ENCODE measurements at regions not wholly inside any gene's neighbourhood (a gene's known extent, or its start where the extent isn't known, plus 50 kb on each side); places are given as distances from the start of the nearest gene placed in this dataset.
"Not testable (repeated sequence)": the region's sequence is repeated elsewhere in the genome, so short reads cannot be mapped to it uniquely, and the experiment has no call there.

- no peak for DNase-seq
- Mint-ChIP-seq H3K27ac (no peak overlapping the region), H3K9me3 (no peaks in the 10 kb centered on the region), H3K36me3 (ENCODE audit: low read depth) (no peaks in the 10 kb centered on the region), H3K4me3 (no peak overlapping the region), H3K4me1 (peaks cover under 1% of the 10 kb centered on the region), H3K27me3 (no peaks in the 10 kb centered on the region)
- ChIA-PET CTCF (interaction anchor here (1.0 to 1.8 kb wide), 2 partner anchors 15 to 16 kb away, joined by 3 read pairs; no protein-coding TSS in a partner anchor), POLR2A (no interaction called here)
Observed at GRCh38 chr1:221868593-221869303, 126.9 kb upstream of the DUSP10 start.

- no peaks in the 10 kb centered on the region for H3K4me1 Mint-ChIP-seq
- H3K27me3 Mint-ChIP-seq: no peaks in the 10 kb centered on the region
- no peak for DNase-seq
- H3K9me3 Mint-ChIP-seq: no peaks in the 10 kb centered on the region
- H3K27ac Mint-ChIP-seq: no peak overlapping the region
- H3K4me3 Mint-ChIP-seq: no peak overlapping the region
- no peaks in the 10 kb centered on the region for H3K36me3 Mint-ChIP-seq (ENCODE audit: low read depth)
- ChIA-PET CTCF (interaction anchor here (1.8 kb wide), 1 partner anchor 15 kb away, joined by 3 read pairs; no protein-coding TSS in a partner anchor), POLR2A (no interaction called here)
Observed at GRCh38 chr1:221867003-221867402, 125.1 kb upstream of the DUSP10 start.

GRCh38 chr1:221865808-221866207 lies 123.9 kb upstream of the DUSP10 start:
- ChIA-PET CTCF (interaction anchor here (0.9 kb wide), 1 partner anchor 10 kb away, joined by 4 read pairs; no protein-coding TSS in a partner anchor), POLR2A (no interaction called here)
- Mint-ChIP-seq H3K4me1 (no peaks in the 10 kb centered on the region), H3K36me3 (ENCODE audit: low read depth) (no peaks in the 10 kb centered on the region), H3K27me3 (no peaks in the 10 kb centered on the region), H3K9me3 (no peaks in the 10 kb centered on the region), H3K27ac (no peak overlapping the region), H3K4me3 (no peak overlapping the region)
- DNase-seq: no peak

GRCh38 chr1:221863635-221864034 lies 121.7 kb upstream of the DUSP10 start:
- Mint-ChIP-seq H3K9me3 (no peaks in the 10 kb centered on the region), H3K4me1 (no peaks in the 10 kb centered on the region), H3K4me3 (no peak overlapping the region), H3K27ac (no peak overlapping the region), H3K36me3 (ENCODE audit: low read depth) (no peaks in the 10 kb centered on the region), H3K27me3 (no peaks in the 10 kb centered on the region)
- ChIA-PET POLR2A (no interaction called here), CTCF (interaction anchor here (1.6 kb wide), 1 partner anchor 19 kb away, joined by 5 read pairs; no protein-coding TSS in a partner anchor)
- no peak for DNase-seq

- ChIA-PET CTCF (interaction anchor here (1.5 kb wide), 1 partner anchor 10 kb away, joined by 4 read pairs; no protein-coding TSS in a partner anchor), POLR2A (no interaction called here)
- Mint-ChIP-seq H3K27me3 (no peaks in the 10 kb centered on the region), H3K27ac (no peak overlapping the region), H3K36me3 (ENCODE audit: low read depth) (no peaks in the 10 kb centered on the region), H3K4me3 (no peak overlapping the region), H3K9me3 (no peaks in the 10 kb centered on the region), H3K4me1 (no peaks in the 10 kb centered on the region)
- DNase-seq: no peak
Observed at GRCh38 chr1:221862971-221863370, 121.1 kb upstream of the DUSP10 start.

- Mint-ChIP-seq H3K27me3 (no peaks in the 10 kb centered on the region), H3K36me3 (ENCODE audit: low read depth) (no peaks in the 10 kb centered on the region), H3K4me3 (no peak overlapping the region), H3K4me1 (no peaks in the 10 kb centered on the region), H3K27ac (no peak overlapping the region), H3K9me3 (no peaks in the 10 kb centered on the region)
- no peak for DNase-seq
- POLR2A ChIA-PET: no interaction called here
- CTCF ChIA-PET: interaction anchor here (1.2 to 1.4 kb wide), 2 partner anchors 11 to 49 kb away, joined by 3 to 4 read pairs; no protein-coding TSS in a partner anchor
Observed at GRCh38 chr1:221858818-221859611, 117.1 kb upstream of the DUSP10 start.

- DNase-seq; POLR2A ChIA-PET; CTCF ChIA-PET; H3K4me3 Mint-ChIP-seq; H3K36me3 Mint-ChIP-seq (ENCODE audit: low read depth); H3K27me3 Mint-ChIP-seq; H3K27ac Mint-ChIP-seq; H3K9me3 Mint-ChIP-seq; H3K4me1 Mint-ChIP-seq: not testable (repeated sequence)
Observed at GRCh38 chr1:221857094-221857444, 115.2 kb upstream of the DUSP10 start.

- no peaks in the 10 kb centered on the region for H3K36me3 Mint-ChIP-seq (ENCODE audit: low read depth)
- ChIA-PET CTCF (no interaction called here), POLR2A (no interaction called here)
- no peak overlapping the region for H3K4me3 Mint-ChIP-seq
- DNase-seq: no peak
- H3K4me1 Mint-ChIP-seq: no peaks in the 10 kb centered on the region
- H3K9me3 Mint-ChIP-seq: no peaks in the 10 kb centered on the region
- no peaks in the 10 kb centered on the region for H3K27me3 Mint-ChIP-seq
- no peak overlapping the region for H3K27ac Mint-ChIP-seq
Observed at GRCh38 chr1:221856228-221857093, 114.6 kb upstream of the DUSP10 start.

- H3K36me3 Mint-ChIP-seq (ENCODE audit: low read depth): no peaks in the 10 kb centered on the region
- ChIA-PET POLR2A (interaction anchor here (1.1 kb wide), 1 partner anchor 50 kb away, joined by 3 read pairs; no protein-coding TSS in a partner anchor), CTCF (interaction anchor here (1.2 kb wide), 1 partner anchor 52 kb away, joined by 3 read pairs; no protein-coding TSS in a partner anchor)
- DNase-seq: no peak
- H3K27ac Mint-ChIP-seq: no peak overlapping the region
- no peaks in the 10 kb centered on the region for H3K27me3 Mint-ChIP-seq
- no peak overlapping the region for H3K4me3 Mint-ChIP-seq
- no peaks in the 10 kb centered on the region for H3K4me1 Mint-ChIP-seq
- H3K9me3 Mint-ChIP-seq: no peaks in the 10 kb centered on the region
Observed at GRCh38 chr1:221855156-221855555, 113.3 kb upstream of the DUSP10 start.

GRCh38 chr1:221851336-221851735 lies 109.4 kb upstream of the DUSP10 start:
- no peaks in the 10 kb centered on the region for H3K36me3 Mint-ChIP-seq (ENCODE audit: low read depth)
- H3K4me3 Mint-ChIP-seq: no peak overlapping the region
- peaks cover 2% of the 10 kb centered on the region for H3K9me3 Mint-ChIP-seq
- DNase-seq: no peak
- ChIA-PET POLR2A (no interaction called here), CTCF (interaction anchor here (0.6 kb wide), 1 partner anchor 1800 kb away, joined by 3 read pairs; no protein-coding TSS in a partner anchor)
- H3K27ac Mint-ChIP-seq: no peak overlapping the region
- no peaks in the 10 kb centered on the region for H3K4me1 Mint-ChIP-seq
- H3K27me3 Mint-ChIP-seq: no peaks in the 10 kb centered on the region

GRCh38 chr1:221850470-221851187 lies 108.7 kb upstream of the DUSP10 start:
- POLR2A ChIA-PET: no interaction called here
- H3K4me1 Mint-ChIP-seq: no peaks in the 10 kb centered on the region
- H3K9me3 Mint-ChIP-seq: peaks cover 2% of the 10 kb centered on the region
- no peak overlapping the region for H3K4me3 Mint-ChIP-seq
- no peaks in the 10 kb centered on the region for H3K36me3 Mint-ChIP-seq (ENCODE audit: low read depth)
- CTCF ChIA-PET: interaction anchor here (0.6 kb wide), 1 partner anchor 1799 kb away, joined by 3 read pairs; no protein-coding TSS in a partner anchor
- H3K27ac Mint-ChIP-seq: no peak overlapping the region
- H3K27me3 Mint-ChIP-seq: no peaks in the 10 kb centered on the region
- no peak for DNase-seq

GRCh38 chr1:221849897-221850296 lies 108.0 kb upstream of the DUSP10 start:
- no peak overlapping the region for H3K4me3 Mint-ChIP-seq
- no peaks in the 10 kb centered on the region for H3K36me3 Mint-ChIP-seq (ENCODE audit: low read depth)
- no peak for DNase-seq
- ChIA-PET CTCF (no interaction called here), POLR2A (no interaction called here)
- H3K27ac Mint-ChIP-seq: no peak overlapping the region
- H3K9me3 Mint-ChIP-seq: peaks cover 2% of the 10 kb centered on the region
- H3K27me3 Mint-ChIP-seq: no peaks in the 10 kb centered on the region
- H3K4me1 Mint-ChIP-seq: no peaks in the 10 kb centered on the region

Data from activated CD4-positive, alpha-beta T cell treated with anti-CD3 and anti-CD28 coated beads, Interleukin-2, amount 10 ng/mL, durations not matched to agents 7 days and 5 days (primary cell).